ENCODE measurements at regions not wholly inside any gene's neighbourhood (a gene's known extent, or its start where the extent isn't known, plus 50 kb on each side); places are given as distances from the start of the nearest gene placed in this dataset.

DNA sequence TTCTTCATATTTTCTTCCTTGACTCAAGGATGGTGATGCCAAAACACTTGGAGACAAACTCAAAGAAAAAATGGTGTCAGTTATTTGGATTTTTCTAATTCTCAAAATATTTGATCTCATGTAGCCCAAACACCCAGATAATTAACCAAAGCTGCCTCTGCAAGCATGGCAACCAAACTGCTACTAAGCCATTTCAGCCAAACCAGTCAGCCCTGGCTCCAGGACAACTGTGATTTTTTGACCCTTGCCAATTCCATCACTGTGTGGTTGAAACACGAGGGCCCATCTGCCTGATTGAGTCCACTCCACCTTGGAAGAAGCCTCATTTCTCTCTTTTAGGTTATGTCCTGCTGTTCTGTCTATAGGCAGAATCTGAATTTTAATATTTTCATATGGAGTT is 277.4 kb downstream of the BLID start:
- TF ChIP-seq, protein P1, sequence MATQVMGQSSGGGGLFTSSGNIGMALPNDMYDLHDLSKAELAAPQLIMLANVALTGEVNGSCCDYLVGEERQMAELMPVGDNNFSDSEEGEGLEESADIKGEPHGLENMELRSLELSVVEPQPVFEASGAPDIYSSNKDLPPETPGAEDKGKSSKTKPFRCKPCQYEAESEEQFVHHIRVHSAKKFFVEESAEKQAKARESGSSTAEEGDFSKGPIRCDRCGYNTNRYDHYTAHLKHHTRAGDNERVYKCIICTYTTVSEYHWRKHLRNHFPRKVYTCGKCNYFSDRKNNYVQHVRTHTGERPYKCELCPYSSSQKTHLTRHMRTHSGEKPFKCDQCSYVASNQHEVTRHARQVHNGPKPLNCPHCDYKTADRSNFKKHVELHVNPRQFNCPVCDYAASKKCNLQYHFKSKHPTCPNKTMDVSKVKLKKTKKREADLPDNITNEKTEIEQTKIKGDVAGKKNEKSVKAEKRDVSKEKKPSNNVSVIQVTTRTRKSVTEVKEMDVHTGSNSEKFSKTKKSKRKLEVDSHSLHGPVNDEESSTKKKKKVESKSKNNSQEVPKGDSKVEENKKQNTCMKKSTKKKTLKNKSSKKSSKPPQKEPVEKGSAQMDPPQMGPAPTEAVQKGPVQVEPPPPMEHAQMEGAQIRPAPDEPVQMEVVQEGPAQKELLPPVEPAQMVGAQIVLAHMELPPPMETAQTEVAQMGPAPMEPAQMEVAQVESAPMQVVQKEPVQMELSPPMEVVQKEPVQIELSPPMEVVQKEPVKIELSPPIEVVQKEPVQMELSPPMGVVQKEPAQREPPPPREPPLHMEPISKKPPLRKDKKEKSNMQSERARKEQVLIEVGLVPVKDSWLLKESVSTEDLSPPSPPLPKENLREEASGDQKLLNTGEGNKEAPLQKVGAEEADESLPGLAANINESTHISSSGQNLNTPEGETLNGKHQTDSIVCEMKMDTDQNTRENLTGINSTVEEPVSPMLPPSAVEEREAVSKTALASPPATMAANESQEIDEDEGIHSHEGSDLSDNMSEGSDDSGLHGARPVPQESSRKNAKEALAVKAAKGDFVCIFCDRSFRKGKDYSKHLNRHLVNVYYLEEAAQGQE (IDR thresholded peaks at IDR 0.05; ENCODE audit: insufficient read depth in 1 of 2, low read depth in 2 of 2, low read length in 2 of 2), result no peak
- no peak for TF ChIP-seq POLR2AphosphoS5 (IDR thresholded peaks at IDR 0.05; ENCODE audit: low read depth, low read length)
